H7 (cell line): ENCODE measurements at regions not wholly inside any gene's neighbourhood (a gene's known extent, or its start where the extent isn't known, plus 50 kb on each side); places are given as distances from the start of the nearest gene placed in this dataset.

Experiments
- DNase-seq: peaks from one replicate; pipeline ENCODE4 v3.0.0; 2012
- H3K27me3 ChIP-seq: 2 replicates; pipeline ENCODE4 v1.6.0; 2011; ENCODE audit warnings: mild to moderate bottlenecking, low read length; ENCODE audit not compliant: control insufficient read depth, insufficient read depth
- H3K36me3 ChIP-seq: replicated peaks from 2 replicates; pipeline ENCODE4 v1.5.1; 2011; ENCODE audit warnings: low read length; ENCODE audit not compliant: control insufficient read depth, insufficient read depth
- H3K4me3 ChIP-seq: 2 replicates; pipeline ENCODE4 v1.5.1; 2011; ENCODE audit warnings: low read depth, mild to moderate bottlenecking, control low read depth, low read length, moderate library complexity; ENCODE audit not compliant: insufficient read depth

GRCh38 chr2:144078802-144079724 lies 440.9 kb downstream of the ZEB2 start:
- Histone ChIP-seq H3K27me3 (no peaks in the 10 kb centered on the region), H3K4me3 (no peak overlapping the region), H3K36me3 (no peaks in the 10 kb centered on the region)
- DNase-seq, result no peak

- H3K4me3 ChIP-seq, result no peak overlapping the region
- H3K27me3 ChIP-seq, result no peaks in the 10 kb centered on the region
- DNase-seq, result no peak
- no peaks in the 10 kb centered on the region for H3K36me3 ChIP-seq
Measured at GRCh38 chr2:144078106-144078505, 441.8 kb downstream of the ZEB2 start.

GRCh38 chr2:144074450-144074849 lies 445.5 kb downstream of the ZEB2 start:
- Histone ChIP-seq H3K4me3 (no peak overlapping the region), H3K36me3 (no peaks in the 10 kb centered on the region), H3K27me3 (no peaks in the 10 kb centered on the region)
- DNase-seq, result no peak

- no peaks in the 10 kb centered on the region for H3K27me3 ChIP-seq
- DNase-seq, result no peak
- no peak overlapping the region for H3K4me3 ChIP-seq
- H3K36me3 ChIP-seq, result no peaks in the 10 kb centered on the region
Measured at GRCh38 chr2:144071461-144071860, 448.5 kb downstream of the ZEB2 start.

- DNase-seq, result no peak
- no peaks in the 10 kb centered on the region for H3K27me3 ChIP-seq
- no peak overlapping the region for H3K4me3 ChIP-seq
- no peaks in the 10 kb centered on the region for H3K36me3 ChIP-seq
Measured at GRCh38 chr2:144067506-144067905, 452.4 kb downstream of the ZEB2 start.

GRCh38 chr2:144063602-144064001 lies 456.3 kb downstream of the ZEB2 start:
- H3K36me3 ChIP-seq, result no peaks in the 10 kb centered on the region
- no peak for DNase-seq
- H3K4me3 ChIP-seq, result no peak overlapping the region
- H3K27me3 ChIP-seq, result no peaks in the 10 kb centered on the region

- DNase-seq, result no peak
- H3K36me3 ChIP-seq, result no peaks in the 10 kb centered on the region
- no peak overlapping the region for H3K4me3 ChIP-seq
- H3K27me3 ChIP-seq, result no peaks in the 10 kb centered on the region
Measured at GRCh38 chr2:144054911-144055310, 465.0 kb downstream of the ZEB2 start.

- no peak for DNase-seq
- H3K4me3 ChIP-seq, result no peak overlapping the region
- no peaks in the 10 kb centered on the region for H3K27me3 ChIP-seq
- no peaks in the 10 kb centered on the region for H3K36me3 ChIP-seq
Measured at GRCh38 chr2:144052083-144052482, 467.8 kb downstream of the ZEB2 start.

- no peak overlapping the region for H3K4me3 ChIP-seq
- H3K36me3 ChIP-seq, result no peaks in the 10 kb centered on the region
- H3K27me3 ChIP-seq, result no peaks in the 10 kb centered on the region
- DNase-seq, result no peak
Measured at GRCh38 chr2:144049137-144049536, 470.8 kb downstream of the ZEB2 start.

- no peak for DNase-seq
- Histone ChIP-seq H3K27me3 (no peaks in the 10 kb centered on the region), H3K4me3 (no peak overlapping the region), H3K36me3 (no peaks in the 10 kb centered on the region)
Measured at GRCh38 chr2:144048631-144049060, 471.3 kb downstream of the ZEB2 start.

GRCh38 chr2:144042751-144043150 lies 477.2 kb downstream of the ZEB2 start:
- no peak for DNase-seq
- Histone ChIP-seq H3K4me3 (no peak overlapping the region), H3K27me3 (no peaks in the 10 kb centered on the region), H3K36me3 (no peaks in the 10 kb centered on the region)

- Histone ChIP-seq H3K36me3 (no peaks in the 10 kb centered on the region), H3K4me3 (no peak overlapping the region), H3K27me3 (no peaks in the 10 kb centered on the region)
- no peak for DNase-seq
Measured at GRCh38 chr2:144041612-144042011, 478.3 kb downstream of the ZEB2 start.

GRCh38 chr2:144040834-144041233 lies 479.1 kb downstream of the ZEB2 start:
- DNase-seq, result no peak
- no peaks in the 10 kb centered on the region for H3K27me3 ChIP-seq
- H3K4me3 ChIP-seq, result no peak overlapping the region
- H3K36me3 ChIP-seq, result no peaks in the 10 kb centered on the region

- H3K4me3 ChIP-seq, result no peak overlapping the region
- no peaks in the 10 kb centered on the region for H3K27me3 ChIP-seq
- DNase-seq, result no peak
- H3K36me3 ChIP-seq, result no peaks in the 10 kb centered on the region
Measured at GRCh38 chr2:144032566-144032965, 487.4 kb downstream of the ZEB2 start.

- Histone ChIP-seq H3K4me3 (no peak overlapping the region), H3K27me3 (no peaks in the 10 kb centered on the region), H3K36me3 (no peaks in the 10 kb centered on the region)
- no peak for DNase-seq
Measured at GRCh38 chr2:144030791-144031190, 489.1 kb downstream of the ZEB2 start.
